CD4-positive, alpha-beta T cell treated with Interleukin-2 at 100 ng/mL for 4 hours (primary cell): ENCODE measurements at regions not wholly inside any gene's neighbourhood (a gene's known extent, or its start where the extent isn't known, plus 50 kb on each side); places are given as distances from the start of the nearest gene placed in this dataset.

ENCODE experiments used
- DNase-seq: peaks from one replicate; pipeline ENCODE4 v3.0.0-alpha.2; 2020; ENCODE audit warnings: low spot score

DNA sequence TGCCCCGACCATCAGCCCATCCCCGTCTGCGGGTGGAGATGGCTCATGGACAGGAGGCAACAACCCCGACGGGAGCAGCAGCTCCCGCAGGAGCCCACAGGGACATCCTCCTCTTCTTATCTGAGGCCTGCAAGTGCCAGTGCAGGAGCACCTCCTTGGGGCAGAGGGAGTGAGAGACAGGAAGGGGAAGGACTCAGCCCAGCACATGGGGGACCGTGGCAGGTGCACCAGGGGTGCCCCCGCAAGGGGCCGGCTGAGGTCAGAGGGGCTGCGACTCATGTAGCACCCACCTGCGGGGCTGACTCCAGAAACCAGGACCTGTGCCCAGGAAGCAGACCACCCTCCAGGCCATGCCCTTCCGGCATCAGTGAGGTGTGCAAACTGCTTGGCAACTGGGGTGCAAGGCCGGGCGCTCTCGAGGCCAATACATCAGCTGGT lies 259.8 kb upstream of the ADAMTS16 start:
- no peak for DNase-seq

DNA sequence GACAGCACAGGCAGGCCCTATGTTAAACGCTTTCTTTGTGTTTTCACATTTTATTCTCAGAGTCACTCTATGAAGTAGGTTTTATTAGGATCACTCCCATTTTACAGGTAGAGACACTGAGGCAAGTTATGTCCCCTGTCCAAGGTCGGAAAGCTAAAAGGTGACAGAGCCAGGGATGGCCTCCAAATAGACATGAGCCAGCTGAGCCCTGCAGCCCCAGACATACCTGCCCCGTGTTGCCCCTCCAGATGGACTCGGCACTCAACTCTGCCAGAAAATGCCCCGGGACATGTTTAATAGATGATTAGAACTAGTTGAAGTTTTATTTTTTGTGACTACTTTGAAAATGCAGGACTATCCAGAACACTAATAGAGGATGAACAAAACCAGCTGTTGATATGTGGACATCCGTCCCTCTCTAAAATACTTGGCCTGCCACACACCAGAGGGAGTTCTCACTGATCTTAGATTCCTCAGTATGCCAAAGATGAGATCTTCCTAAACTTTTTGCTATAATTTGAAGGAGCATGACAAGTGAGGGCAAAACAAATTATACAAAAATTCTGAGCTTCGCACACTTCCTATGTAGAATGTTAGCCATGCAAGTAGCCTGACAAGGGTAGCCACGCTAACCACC lies 258.6 kb upstream of the ADAMTS16 start:
- no peak for DNase-seq

DNA sequence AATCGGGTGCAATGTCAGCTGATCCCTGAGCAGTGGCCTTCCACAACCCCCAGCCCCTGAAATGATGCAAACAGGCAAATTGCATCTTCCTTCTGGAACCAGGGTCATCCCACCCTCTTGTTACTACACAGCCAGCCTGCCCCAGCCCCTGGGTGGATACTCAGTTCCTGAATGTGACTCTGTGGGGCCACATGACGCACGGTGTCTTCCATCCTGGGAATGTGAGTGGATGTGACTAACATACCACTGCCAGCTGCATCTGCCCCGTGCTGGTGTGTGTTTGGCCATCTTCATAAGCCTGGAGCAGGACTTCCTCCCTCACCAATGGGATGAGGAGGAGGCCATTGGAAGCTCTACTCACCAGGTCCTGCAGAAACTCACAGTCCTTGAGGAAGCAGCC lies 257.9 kb upstream of the ADAMTS16 start:
- no peak for DNase-seq

DNA sequence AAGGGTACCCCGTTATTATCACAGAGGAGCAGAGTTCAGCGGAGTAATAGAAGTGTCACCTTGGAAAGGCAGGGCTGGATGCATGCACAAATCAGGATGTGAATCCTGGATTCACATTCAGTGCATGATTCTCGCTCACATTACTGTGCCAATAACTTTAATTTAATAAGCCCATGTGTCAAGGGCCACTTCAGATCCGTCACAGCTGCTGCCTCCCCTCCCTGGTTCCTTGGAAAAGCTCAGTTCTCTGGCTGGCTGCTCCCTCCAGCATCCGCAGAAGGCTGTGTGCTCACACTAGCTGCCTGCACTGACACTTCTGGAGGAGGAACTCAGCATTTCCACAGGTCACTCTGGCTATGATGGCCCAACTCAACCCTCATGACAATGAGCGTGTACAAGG lies 256.8 kb upstream of the ADAMTS16 start:
- no peak for DNase-seq

DNA sequence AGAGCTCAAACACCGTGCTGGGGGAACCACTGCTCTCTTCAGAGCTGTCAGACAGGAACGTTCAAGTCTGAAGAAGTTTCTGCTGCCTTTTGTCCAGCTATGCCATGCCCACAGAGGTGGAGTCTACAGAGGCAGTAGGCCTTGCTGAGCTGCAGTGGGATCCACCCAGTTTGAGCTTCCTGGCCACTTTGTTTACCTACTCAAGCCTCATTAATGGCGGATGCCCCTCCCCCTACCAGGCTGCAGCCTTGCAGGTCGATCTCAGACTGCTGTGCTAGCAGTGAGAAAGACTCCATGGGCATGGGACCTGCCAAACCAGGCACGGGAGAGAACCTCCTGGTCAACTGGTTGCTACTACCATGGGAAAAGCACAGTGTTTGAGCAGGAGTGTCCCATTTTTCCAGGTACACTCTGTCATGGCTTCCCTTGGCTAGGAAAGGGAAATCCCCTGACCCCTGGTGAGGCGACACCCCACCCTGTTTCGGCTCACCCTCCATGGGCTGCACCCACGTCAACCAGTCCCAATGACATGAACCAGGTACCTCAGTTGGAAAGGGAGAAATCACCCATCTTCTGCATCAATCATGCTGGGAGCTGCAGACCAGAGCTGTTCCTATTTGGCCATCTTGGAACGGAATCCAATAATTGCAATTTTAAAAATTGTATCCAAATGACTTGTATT lies 246.9 kb upstream of the ADAMTS16 start:
- DNase-seq: no peak

DNA sequence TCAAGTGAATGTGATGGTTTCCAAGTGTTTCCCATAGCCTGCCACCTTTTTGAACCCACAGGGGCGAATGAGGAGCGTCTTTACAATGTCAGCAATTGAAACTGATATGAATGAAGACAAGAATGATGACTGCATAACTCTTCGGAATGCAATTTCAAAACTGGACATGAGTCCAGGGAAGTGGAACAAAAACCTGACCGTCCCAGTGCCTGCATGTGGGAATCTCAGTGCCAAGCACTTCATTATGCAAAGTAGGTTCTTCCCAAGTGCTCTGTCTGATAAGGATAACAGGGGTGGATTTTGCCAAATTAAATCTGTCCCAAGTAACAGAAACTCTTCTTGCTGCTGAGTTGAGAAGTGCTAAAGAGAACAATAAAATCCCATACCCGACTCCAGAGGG lies 243.8 kb upstream of the ADAMTS16 start:
- DNase-seq: no peak

DNA sequence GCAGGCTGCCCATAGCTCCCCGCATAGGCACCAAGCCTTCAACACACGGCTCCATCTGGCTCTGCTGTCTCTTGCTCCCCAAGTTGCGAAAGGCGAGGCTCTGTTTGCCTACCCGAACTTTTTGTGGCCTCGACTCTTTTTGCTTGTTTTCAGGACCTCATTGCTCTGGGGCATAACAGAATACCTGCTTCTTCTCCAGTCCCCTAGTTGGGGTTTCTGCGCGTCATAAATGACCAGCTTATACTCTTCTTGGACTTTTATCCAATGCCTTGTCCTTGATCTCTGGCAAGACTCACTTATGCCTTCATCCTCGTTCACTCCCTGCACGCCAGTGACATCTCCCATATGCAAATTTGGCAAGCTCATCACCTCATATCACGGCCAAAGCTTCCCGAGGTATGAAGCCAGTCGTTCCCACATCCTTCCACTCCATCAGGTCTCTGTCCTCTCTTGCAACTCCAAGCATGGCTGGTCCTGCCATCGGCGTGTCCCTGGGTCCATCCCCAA lies 238.8 kb upstream of the ADAMTS16 start:
- DNase-seq: no peak

DNA sequence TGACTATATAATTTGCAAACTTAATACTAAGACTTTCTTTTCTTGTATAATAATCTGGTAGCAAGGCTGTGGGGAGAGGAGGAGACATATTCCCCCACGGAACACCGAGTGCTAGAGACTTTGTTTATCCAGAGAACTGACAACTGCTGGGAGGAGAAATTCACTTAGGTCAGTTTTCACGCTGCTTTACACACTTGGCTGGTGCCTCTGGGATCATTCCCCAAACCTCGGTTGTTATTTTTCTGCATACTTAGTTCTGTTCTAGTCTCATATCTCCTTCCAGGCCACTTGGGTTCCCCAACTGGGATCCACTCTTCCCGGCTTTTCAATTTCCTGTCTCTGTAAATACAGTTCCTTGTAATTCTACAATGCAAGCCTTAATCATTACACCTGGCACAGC lies 238.2 kb upstream of the ADAMTS16 start:
- DNase-seq: no peak

DNA sequence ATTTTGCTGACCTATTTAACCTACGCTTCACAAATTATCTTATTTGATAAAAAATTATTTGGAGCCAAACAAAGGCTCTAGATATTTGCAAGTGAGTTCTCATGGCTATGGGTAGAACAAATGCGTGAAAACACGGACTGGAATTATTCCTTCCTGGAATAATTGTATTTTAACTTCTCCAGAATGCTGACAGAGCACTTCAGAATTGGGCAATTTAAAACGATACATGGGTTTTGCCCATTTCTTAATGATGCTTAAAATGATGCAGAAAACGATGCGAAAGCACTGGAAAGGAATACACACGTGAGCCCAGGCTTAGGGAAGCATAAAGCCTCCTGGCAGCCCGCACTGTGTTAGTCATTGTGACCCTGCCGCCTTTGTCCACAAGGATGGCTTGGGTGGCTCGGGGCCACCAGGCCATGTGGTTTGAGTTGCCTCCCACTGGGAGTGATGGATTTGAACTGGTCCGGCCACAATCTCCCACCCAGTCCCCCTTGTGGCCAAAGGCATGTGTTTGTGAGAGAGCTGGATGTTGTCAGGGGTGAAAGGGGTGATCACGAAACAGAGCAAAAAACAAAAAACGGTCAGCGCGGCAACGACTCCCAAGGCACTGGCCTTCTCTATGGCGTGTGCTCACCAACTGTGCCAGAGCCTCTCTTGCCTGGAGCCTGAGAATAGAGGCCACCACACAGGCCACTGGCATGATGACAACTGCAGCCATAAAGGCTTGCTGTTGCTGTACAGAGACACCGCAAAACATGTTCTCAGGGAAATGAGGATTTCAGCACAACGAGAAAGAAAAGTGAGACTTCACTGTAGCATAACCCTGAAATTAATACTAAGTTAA lies 234.2 kb upstream of the ADAMTS16 start:
- DNase-seq: no peak

DNA sequence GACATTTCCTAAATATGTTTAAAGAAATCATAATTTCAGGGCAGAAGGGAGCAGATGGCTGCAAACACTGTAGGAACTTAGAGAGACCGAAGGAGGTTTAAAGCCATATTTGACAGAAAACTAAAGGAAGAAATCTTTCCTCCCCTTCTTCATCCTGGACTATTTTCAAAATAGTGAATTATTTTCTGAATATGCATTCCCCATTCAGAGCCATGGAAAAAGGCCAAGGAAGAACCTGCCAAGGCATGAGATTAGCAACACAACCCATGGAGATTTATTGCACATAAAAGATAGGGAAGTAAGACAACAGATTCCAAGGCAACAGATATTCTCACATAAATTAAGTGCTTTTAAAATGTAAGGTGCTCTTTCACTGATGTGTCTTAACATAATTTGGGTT lies 233.3 kb upstream of the ADAMTS16 start:
- DNase-seq: no peak

DNA sequence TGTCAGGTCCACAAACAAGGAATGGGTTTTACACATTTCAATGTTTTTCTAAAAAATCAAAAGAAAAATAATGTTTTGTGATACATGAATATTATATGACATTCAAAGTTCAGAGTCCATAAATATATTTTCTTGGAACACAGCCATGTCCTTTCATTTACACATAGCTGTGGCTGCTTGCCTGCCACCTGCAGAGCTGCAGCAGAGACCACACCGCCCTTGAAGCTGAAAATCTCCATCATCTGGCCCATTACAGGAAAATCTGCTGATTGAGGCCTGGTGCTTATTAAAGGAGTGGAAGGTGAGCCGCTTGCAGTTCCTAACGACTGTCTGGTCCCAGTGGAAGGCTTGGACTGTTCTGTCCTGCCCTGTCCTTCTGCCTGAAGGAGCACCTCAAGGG lies 232.6 kb upstream of the ADAMTS16 start:
- DNase-seq: no peak

DNA sequence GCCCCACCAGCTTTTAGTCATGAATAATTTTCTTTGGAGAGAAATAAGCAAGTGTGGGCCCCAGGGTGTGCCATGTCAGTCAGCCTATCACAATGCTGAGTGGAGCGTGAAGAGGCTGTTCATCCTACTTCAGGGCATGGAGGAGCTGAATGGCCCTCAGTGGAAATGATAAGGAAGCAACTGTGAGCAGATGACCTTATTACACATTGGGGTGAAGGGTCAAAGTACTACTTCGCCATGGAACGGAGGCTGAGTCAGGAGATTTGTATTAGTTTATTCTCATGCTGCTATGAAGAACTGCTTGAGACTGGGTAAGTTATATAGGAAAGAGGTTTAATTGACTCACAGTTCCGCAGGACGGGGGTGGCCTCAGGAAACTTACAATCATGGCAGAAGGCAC lies 231.0 kb upstream of the ADAMTS16 start:
- DNase-seq: no peak

DNA sequence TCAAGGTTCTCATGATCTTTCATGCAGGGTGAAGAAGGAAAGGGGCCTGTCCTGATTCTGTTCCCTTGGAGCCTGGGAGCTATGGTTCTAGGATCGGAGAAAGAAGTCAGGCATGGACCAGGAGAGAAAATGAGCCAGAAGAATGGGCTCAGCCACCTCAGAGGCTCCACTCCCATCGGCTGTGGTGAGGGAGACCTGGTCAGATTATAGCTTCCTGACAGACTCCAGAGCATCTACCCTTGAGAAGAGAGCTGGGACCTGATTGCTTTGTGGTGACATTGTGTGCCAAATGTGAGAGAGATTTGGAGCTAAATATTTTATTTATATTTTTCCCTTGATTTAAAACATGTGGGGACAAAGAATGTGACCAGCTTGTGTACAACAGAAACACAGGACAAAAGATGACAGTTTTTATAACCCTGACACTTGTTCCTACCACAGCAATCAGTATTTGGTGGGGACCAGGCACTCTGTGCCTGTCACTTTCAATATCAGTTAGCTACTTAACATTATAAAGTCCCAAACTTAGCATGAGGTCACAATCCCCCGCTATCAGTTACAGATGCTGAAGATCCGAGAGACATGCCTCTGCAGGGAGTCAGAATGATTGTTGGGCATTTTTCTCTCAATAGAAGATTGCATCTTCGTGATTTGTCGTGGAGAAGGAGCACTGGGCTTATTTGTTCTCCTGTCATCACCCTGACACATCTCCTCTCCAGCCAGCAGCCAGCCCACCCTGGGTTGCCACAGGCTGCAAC lies 228.3 kb upstream of the ADAMTS16 start:
- DNase-seq: no peak

DNA sequence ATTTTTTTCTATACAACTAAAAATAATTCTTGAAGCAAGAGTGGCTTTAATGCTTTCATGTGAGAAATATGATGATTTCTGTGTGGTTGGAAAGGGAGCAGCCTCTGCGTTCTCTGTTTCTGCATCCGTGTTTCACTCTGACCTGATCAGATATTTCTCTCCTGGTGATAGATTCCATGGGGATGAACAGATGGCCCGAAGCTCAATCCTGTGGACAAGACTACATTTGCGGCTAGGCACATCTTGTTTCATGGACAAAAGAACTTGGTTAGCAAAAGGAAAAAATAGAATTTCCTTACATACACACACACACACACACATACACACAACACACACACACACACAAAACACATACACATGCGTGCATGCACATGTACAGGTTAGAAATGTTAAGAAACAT lies 218.2 kb upstream of the ADAMTS16 start:
- no peak for DNase-seq

DNA sequence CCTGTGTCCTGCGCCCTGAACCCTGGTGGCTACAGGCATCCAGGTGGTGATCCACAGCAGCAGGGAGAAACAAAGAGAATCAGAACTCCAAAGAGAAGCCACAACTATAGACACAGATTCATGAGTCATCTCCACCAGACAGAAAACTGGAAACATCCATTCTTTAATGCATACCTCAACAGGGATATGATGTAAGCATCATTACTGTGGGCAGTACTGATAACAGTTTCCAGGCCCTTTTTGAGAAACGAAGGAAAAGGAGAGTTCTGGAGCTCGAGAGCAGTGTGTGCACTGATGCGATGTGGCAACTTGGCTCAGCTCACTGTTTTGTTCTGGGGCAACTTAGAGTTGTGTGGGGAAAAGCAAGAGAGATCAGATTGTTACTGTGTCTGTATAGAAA lies 215.6 kb upstream of the ADAMTS16 start:
- no peak for DNase-seq

DNA sequence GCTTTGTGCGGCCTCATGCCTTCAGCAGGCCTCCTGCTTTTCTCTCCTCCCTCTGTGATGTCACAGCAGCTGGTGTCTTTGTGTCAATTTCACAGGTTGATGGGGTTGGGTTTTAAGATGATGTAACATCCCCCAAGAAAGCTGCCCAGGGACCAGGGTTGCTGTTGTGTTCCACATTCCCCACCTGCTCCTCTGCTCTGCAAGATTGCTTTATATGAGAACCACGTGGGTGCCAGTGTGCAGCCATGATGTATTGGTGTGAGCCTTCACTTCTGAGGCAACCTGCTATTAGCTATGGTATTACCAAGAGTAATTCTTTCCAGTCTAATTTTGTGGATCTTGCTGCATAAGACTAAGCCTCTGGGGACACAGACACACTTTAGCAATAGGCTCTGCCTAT lies 213.0 kb upstream of the ADAMTS16 start:
- DNase-seq: no peak

DNA sequence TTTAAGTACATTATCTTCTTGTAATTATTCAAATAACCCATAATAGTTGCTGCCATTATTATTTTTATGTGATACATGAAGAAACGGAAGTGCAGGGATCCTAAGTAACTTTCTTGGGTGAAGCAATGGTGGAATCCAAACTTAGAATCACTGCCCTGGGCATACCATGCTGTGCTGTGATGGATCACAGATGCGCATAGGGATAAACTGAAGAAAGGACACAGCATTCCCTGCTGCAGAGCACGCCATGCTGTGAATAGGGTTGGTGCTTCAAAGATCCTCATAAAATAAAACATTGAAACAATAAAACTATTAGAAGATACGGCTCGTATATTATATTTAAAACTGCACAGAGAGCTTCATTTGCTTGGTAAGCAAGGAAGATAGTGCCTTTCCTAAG lies 211.7 kb upstream of the ADAMTS16 start:
- DNase-seq: no peak

DNA sequence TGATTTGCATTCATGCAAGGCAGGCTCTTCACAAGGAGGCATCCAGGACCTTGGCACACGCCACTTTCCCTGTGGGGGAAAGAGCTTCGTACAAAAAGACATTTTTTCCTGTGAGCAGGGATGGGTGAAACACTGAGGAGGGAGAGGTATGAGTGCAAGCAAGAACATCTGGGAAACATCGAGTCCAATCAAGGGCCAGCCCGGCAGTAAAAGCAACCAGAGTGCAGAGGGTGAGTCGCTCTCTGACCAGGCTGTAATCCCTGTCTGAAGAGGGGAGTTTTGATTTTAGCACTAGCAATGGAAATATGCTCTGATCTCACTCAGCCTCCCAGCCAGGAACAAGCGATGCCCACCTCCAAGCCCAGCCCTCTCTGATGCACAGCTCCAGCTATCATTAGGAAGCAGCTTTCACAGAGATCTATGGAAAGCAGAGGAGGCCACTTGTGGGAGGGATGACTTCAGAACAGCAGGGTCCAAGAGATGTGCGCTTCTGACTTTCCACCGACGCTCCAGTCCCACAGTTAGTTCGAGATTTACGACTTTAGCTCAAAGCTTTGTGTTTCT lies 211.0 kb upstream of the ADAMTS16 start:
- no peak for DNase-seq

DNA sequence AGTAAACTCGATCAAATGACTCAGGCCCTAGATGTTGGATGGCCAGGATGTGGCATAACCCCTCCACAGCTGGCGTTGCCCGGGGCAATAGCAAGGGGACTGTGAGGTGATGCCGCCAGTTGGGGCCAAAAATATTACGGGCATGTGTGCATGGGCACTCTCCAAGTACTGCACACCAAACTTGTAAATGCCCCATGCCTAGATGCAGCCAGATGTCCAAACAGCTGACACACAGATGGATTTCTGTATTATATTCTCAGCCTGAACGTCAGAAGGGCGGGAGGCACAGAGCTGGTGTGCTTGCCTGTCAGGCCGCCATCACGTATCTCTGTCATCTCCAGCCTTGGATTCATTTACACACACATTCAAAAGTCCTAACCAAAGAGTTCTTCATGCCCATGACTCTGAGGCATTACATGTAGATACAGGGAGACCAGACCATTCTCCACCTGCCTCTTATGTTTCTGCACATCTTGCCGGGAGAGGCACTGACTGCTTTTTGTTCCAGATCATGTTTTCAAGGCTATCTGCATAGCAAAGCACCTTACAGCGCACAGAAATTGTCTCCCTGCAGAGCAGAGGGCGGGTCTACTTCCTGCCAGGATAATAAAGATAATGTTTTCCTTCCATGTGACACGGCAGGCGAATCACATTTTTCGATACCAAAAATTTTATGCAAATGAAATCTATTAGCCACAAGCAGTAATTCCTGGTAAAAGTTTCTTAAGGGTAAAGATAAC lies 200.9 kb upstream of the ADAMTS16 start:
- DNase-seq: no peak

DNA sequence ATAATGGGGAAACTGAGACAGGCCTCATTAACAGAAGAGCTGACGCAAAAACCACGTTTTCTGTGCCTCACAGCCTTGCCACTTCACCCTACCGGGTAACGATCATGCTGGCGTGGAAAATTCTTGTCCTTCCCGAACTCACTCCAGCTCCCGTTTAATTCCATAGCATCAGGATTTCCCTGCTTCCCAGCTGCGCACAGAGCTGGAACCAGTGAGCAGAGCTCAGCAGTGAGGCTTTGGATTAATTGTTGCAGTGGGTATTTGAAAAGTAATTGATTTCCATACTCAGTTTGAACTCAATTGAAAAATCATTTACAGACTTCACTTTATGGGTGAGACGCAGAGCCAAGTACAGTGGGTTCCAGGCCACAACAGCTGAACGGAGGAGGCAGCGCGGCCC lies 199.0 kb upstream of the ADAMTS16 start:
- DNase-seq: no peak
